ENCODE measurements at regions not wholly inside any gene's neighbourhood (a gene's known extent, or its start where the extent isn't known, plus 50 kb on each side); places are given as distances from the start of the nearest gene placed in this dataset.
"Not testable (repeated sequence)": the region's sequence is repeated elsewhere in the genome, so short reads cannot be mapped to it uniquely, and the experiment has no call there.

- Mint-ChIP-seq H3K4me3 (no peak overlapping the region), H3K4me1 (no peaks in the 10 kb centered on the region), H3K27ac (no peak overlapping the region), H3K27me3 (ENCODE audit: low read depth) (no peaks in the 10 kb centered on the region), H3K9me3 (peaks cover 14% of the 10 kb centered on the region), H3K36me3 (ENCODE audit: low read depth) (no peaks in the 10 kb centered on the region)
- no peak for TF ChIP-seq CTCF (IDR thresholded peaks at IDR 0.05; ENCODE audit: unreplicated experiment in 3 of 3)
These were observed 143.5 kb upstream of the LPP start for GRCh38 chr3:188010478-188010877.

- no peaks in the 10 kb centered on the region for H3K36me3 Mint-ChIP-seq (ENCODE audit: low read depth)
- no peaks in the 10 kb centered on the region for H3K27me3 Mint-ChIP-seq (ENCODE audit: low read depth)
- no peaks in the 10 kb centered on the region for H3K4me1 Mint-ChIP-seq
- H3K4me3 Mint-ChIP-seq: no peak overlapping the region
- H3K27ac Mint-ChIP-seq: no peak overlapping the region
- TF ChIP-seq CTCF (IDR thresholded peaks at IDR 0.05; ENCODE audit: unreplicated experiment in 3 of 3): no peak
- H3K9me3 Mint-ChIP-seq: no peaks in the 10 kb centered on the region
These were observed 134.2 kb upstream of the LPP start for GRCh38 chr3:188019727-188020126.

GRCh38 chr3:188021041-188021440 lies 132.9 kb upstream of the LPP start:
- Mint-ChIP-seq H3K27ac (no peak overlapping the region), H3K36me3 (ENCODE audit: low read depth) (no peaks in the 10 kb centered on the region), H3K27me3 (ENCODE audit: low read depth) (no peaks in the 10 kb centered on the region), H3K4me1 (no peaks in the 10 kb centered on the region), H3K4me3 (no peak overlapping the region), H3K9me3 (no peaks in the 10 kb centered on the region)
- no peak for TF ChIP-seq CTCF (IDR thresholded peaks at IDR 0.05; ENCODE audit: unreplicated experiment in 3 of 3)

- H3K4me1 Mint-ChIP-seq: no peaks in the 10 kb centered on the region
- H3K27me3 Mint-ChIP-seq (ENCODE audit: low read depth): no peaks in the 10 kb centered on the region
- no peak overlapping the region for H3K27ac Mint-ChIP-seq
- H3K4me3 Mint-ChIP-seq: no peak overlapping the region
- no peak for TF ChIP-seq CTCF (IDR thresholded peaks at IDR 0.05; ENCODE audit: unreplicated experiment in 3 of 3)
- H3K36me3 Mint-ChIP-seq (ENCODE audit: low read depth): no peaks in the 10 kb centered on the region
- H3K9me3 Mint-ChIP-seq: no peaks in the 10 kb centered on the region
These were observed 132.4 kb upstream of the LPP start for GRCh38 chr3:188021502-188022040.

- not testable (repeated sequence) for H3K9me3 Mint-ChIP-seq; H3K27me3 Mint-ChIP-seq (ENCODE audit: low read depth); H3K36me3 Mint-ChIP-seq (ENCODE audit: low read depth); H3K4me3 Mint-ChIP-seq; H3K4me1 Mint-ChIP-seq
- peak overlapping the region in 2 of 3 experiments; percentile 10 to 14 for H3K27ac Mint-ChIP-seq
These were observed 131.1 kb upstream of the LPP start for GRCh38 chr3:188022902-188023301.

GRCh38 chr3:188025555-188025954 lies 128.4 kb upstream of the LPP start:
- no peaks in the 10 kb centered on the region for H3K4me1 Mint-ChIP-seq
- H3K36me3 Mint-ChIP-seq (ENCODE audit: low read depth): no peaks in the 10 kb centered on the region
- peak overlapping the region; percentile 71 to 89 (median 88) for H3K27ac Mint-ChIP-seq
- no peak for TF ChIP-seq CTCF (IDR thresholded peaks at IDR 0.05; ENCODE audit: unreplicated experiment in 3 of 3)
- no peaks in the 10 kb centered on the region for H3K27me3 Mint-ChIP-seq (ENCODE audit: low read depth)
- no peak overlapping the region for H3K4me3 Mint-ChIP-seq
- no peaks in the 10 kb centered on the region for H3K9me3 Mint-ChIP-seq

Measured in nephron (organoid).